WTC11 (cell line): ENCODE measurements at regions not wholly inside any gene's neighbourhood (a gene's known extent, or its start where the extent isn't known, plus 50 kb on each side); places are given as distances from the start of the nearest gene placed in this dataset.

ENCODE experiments used
- TF ChIP-seq, protein P1 (sequence below): fragments of 200-600 bp; IDR thresholded peaks from 2 replicates; pipeline ENCODE4 v1.8.0; 2022; ENCODE audit warnings: antibody characterized with exemption
- TF ChIP-seq, protein P2 (sequence below): sonication (generic); formaldehyde crosslinking; IDR thresholded peaks from 2 replicates; pipeline ENCODE4 v1.8.0; 2022; ENCODE audit warnings: mild to moderate bottlenecking, missing genetic modification reagents

DNA sequence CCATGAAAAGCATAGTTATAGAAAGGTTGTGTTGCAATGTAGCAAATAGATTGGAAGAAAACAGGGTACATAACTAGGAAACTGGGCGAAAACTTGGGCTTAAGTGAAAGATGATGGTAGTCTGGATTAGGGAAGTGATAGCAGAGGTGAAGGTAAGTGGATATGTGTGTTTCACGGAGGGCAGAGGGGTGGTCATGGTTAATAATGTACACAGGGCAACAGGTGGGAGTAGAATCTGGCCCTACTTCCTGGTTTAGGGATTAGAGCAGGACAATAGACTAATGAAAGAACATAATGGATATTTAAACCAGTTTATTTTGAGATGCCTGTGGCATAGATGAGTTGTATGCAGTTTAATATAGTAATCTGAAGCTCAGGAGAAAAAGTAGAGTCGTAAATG, 257.3 kb upstream of the SPRY2 start:
- TF ChIP-seq, protein P1, sequence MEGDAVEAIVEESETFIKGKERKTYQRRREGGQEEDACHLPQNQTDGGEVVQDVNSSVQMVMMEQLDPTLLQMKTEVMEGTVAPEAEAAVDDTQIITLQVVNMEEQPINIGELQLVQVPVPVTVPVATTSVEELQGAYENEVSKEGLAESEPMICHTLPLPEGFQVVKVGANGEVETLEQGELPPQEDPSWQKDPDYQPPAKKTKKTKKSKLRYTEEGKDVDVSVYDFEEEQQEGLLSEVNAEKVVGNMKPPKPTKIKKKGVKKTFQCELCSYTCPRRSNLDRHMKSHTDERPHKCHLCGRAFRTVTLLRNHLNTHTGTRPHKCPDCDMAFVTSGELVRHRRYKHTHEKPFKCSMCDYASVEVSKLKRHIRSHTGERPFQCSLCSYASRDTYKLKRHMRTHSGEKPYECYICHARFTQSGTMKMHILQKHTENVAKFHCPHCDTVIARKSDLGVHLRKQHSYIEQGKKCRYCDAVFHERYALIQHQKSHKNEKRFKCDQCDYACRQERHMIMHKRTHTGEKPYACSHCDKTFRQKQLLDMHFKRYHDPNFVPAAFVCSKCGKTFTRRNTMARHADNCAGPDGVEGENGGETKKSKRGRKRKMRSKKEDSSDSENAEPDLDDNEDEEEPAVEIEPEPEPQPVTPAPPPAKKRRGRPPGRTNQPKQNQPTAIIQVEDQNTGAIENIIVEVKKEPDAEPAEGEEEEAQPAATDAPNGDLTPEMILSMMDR: no peak
- TF ChIP-seq, protein P2, sequence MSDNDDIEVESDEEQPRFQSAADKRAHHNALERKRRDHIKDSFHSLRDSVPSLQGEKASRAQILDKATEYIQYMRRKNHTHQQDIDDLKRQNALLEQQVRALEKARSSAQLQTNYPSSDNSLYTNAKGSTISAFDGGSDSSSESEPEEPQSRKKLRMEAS (CRISPR knock-in tag): no peak
